Chondrocyte (in vitro differentiated cells): ENCODE measurements at regions not wholly inside any gene's neighbourhood (a gene's known extent, or its start where the extent isn't known, plus 50 kb on each side); places are given as distances from the start of the nearest gene placed in this dataset.
"Not testable (repeated sequence)": the region's sequence is repeated elsewhere in the genome, so short reads cannot be mapped to it uniquely, and the experiment has no call there.

ENCODE experiments used
- DNase-seq: peaks from one replicate; pipeline ENCODE4 v3.0.0; 2021; ENCODE audit warnings: mixed read lengths, low spot score
- H3K27ac Mint-ChIP-seq: one replicate; pipeline ENCODE4 v1.8.0; 2021; ENCODE audit warnings: mild to moderate bottlenecking, moderate library complexity, mixed read lengths; ENCODE audit not compliant: unreplicated experiment
- H3K27me3 Mint-ChIP-seq: 2 replicates; pipeline ENCODE4 v1.8.0; 2021; ENCODE audit warnings: low read depth, mixed read lengths
- H3K36me3 Mint-ChIP-seq: 2 replicates; pipeline ENCODE4 v1.8.0; 2021; ENCODE audit warnings: low read depth, mixed read lengths
- H3K4me1 Mint-ChIP-seq: 2 replicates; pipeline ENCODE4 v1.8.0; 2021; ENCODE audit warnings: low read depth, mild to moderate bottlenecking, mixed read lengths
- H3K4me3 Mint-ChIP-seq: one replicate; pipeline ENCODE4 v1.8.0; 2021; ENCODE audit warnings: mild to moderate bottlenecking, moderate library complexity, mixed read lengths; ENCODE audit not compliant: unreplicated experiment
- H3K9me3 Mint-ChIP-seq: 2 replicates; pipeline ENCODE4 v1.8.0; 2021; ENCODE audit warnings: low read depth, mixed read lengths
- CTCF ChIP-seq: fragments of 200-600 bp; sonication (generic); IDR thresholded peaks from 2 replicates; pipeline ENCODE4 v1.5.0; 2021; ENCODE audit warnings: antibody characterized with exemption, mild to moderate bottlenecking, moderate library complexity

- peaks cover 4% of the 10 kb centered on the region for H3K27me3 Mint-ChIP-seq
- H3K27ac Mint-ChIP-seq, result no peak overlapping the region
- TF ChIP-seq CTCF, result no peak
- H3K36me3 Mint-ChIP-seq, result no peaks in the 10 kb centered on the region
- no peak overlapping the region for H3K4me3 Mint-ChIP-seq
- H3K4me1 Mint-ChIP-seq, result no peaks in the 10 kb centered on the region
- no peak for DNase-seq
- H3K9me3 Mint-ChIP-seq, result no peaks in the 10 kb centered on the region
Measured at GRCh38 chr12:59491877-59492276, 104.0 kb upstream of the SLC16A7 start.

GRCh38 chr12:59486827-59487226 lies 109.0 kb upstream of the SLC16A7 start:
- H3K27ac Mint-ChIP-seq, result no peak overlapping the region
- no peaks in the 10 kb centered on the region for H3K4me1 Mint-ChIP-seq
- peaks cover 7% of the 10 kb centered on the region for H3K27me3 Mint-ChIP-seq
- DNase-seq, result no peak
- no peaks in the 10 kb centered on the region for H3K36me3 Mint-ChIP-seq
- peaks cover 4% of the 10 kb centered on the region for H3K9me3 Mint-ChIP-seq
- no peak for TF ChIP-seq CTCF
- no peak overlapping the region for H3K4me3 Mint-ChIP-seq

- TF ChIP-seq CTCF, result no peak
- Mint-ChIP-seq H3K9me3 (peaks cover 6% of the 10 kb centered on the region), H3K27me3 (peaks cover 4% of the 10 kb centered on the region), H3K27ac (no peak overlapping the region), H3K36me3 (no peaks in the 10 kb centered on the region), H3K4me3 (no peak overlapping the region), H3K4me1 (no peaks in the 10 kb centered on the region)
- DNase-seq, result no peak
Measured at GRCh38 chr12:59484575-59484974, 111.3 kb upstream of the SLC16A7 start.

- H3K36me3 Mint-ChIP-seq, H3K9me3 Mint-ChIP-seq, H3K27ac Mint-ChIP-seq, H3K4me1 Mint-ChIP-seq, H3K27me3 Mint-ChIP-seq, H3K4me3 Mint-ChIP-seq, DNase-seq: not testable (repeated sequence)
Measured at GRCh38 chr12:59474236-59474635, 121.6 kb upstream of the SLC16A7 start.

GRCh38 chr12:59472273-59472672 lies 123.6 kb upstream of the SLC16A7 start:
- no peaks in the 10 kb centered on the region for H3K4me1 Mint-ChIP-seq
- H3K4me3 Mint-ChIP-seq, result no peak overlapping the region
- H3K27ac Mint-ChIP-seq, result no peak overlapping the region
- peaks cover 2% of the 10 kb centered on the region for H3K36me3 Mint-ChIP-seq
- peaks cover 8% of the 10 kb centered on the region for H3K9me3 Mint-ChIP-seq
- no peak for TF ChIP-seq CTCF
- DNase-seq, result no peak
- no peaks in the 10 kb centered on the region for H3K27me3 Mint-ChIP-seq

- TF ChIP-seq CTCF, result no peak
- Mint-ChIP-seq H3K27ac (peak overlapping the region; percentile 25), H3K27me3 (no peaks in the 10 kb centered on the region), H3K9me3 (peaks cover 3% of the 10 kb centered on the region), H3K4me1 (peaks cover 22% of the 10 kb centered on the region), H3K4me3 (no peak overlapping the region), H3K36me3 (no peaks in the 10 kb centered on the region)
- no peak for DNase-seq
Measured at GRCh38 chr12:59459966-59460660, 135.7 kb upstream of the SLC16A7 start.
